Liver (tissue), 8 donors: ENCODE measurements at regions not wholly inside any gene's neighbourhood (a gene's known extent, or its start where the extent isn't known, plus 50 kb on each side); places are given as distances from the start of the nearest gene placed in this dataset.

ENCODE experiments used
- DNase-seq: peaks from one replicate; pipeline ENCODE4 v3.0.0-alpha.2; 2017; ENCODE audit warnings: low spot score
- H3K27ac ChIP-seq, 2 donors: one replicate each; pipeline ENCODE4 v1.7.0; 2013; ENCODE audit warnings: inconsistent platforms in 2 of 2, low read length in 2 of 2, control low read depth in 1 of 2, low read depth in 1 of 2, mild to moderate bottlenecking in 1 of 2
- H3K27me3 ChIP-seq, 4 donors: one replicate each; pipeline versions ENCODE4 v1.6.1 to v1.7.0; 2013; ENCODE audit warnings: low read length in 3 of 4, inconsistent platforms in 1 of 4, mild to moderate bottlenecking in 1 of 4, moderate library complexity in 1 of 4; ENCODE audit not compliant: control insufficient read depth in 4 of 4, insufficient read depth in 4 of 4
- H3K36me3 ChIP-seq, 4 donors: one replicate each; pipeline versions ENCODE4 v1.6.1 to v1.7.0; 2013; ENCODE audit warnings: low read length in 3 of 4, mild to moderate bottlenecking in 3 of 4, low read depth in 1 of 4, moderate library complexity in 1 of 4; ENCODE audit not compliant: control insufficient read depth in 4 of 4, insufficient read depth in 3 of 4
- H3K4me1 ChIP-seq, 4 donors: one replicate each; pipeline versions ENCODE4 v1.6.1 to v1.7.0; 2013; ENCODE audit warnings: low read length in 3 of 4, mild to moderate bottlenecking in 3 of 4, moderate library complexity in 1 of 4; ENCODE audit not compliant: control insufficient read depth in 4 of 4, insufficient read depth in 4 of 4
- H3K4me3 ChIP-seq, 3 donors: one replicate each; pipeline versions ENCODE4 v1.6.1 to v1.7.0; 2013; ENCODE audit warnings: low read length in 3 of 3, control low read depth in 1 of 3, low read depth in 1 of 3, mild to moderate bottlenecking in 1 of 3
- H3K9ac ChIP-seq, 2 donors: one replicate each; pipeline ENCODE4 v1.7.0; 2013; ENCODE audit warnings: low read length in 2 of 2, mild to moderate bottlenecking in 2 of 2, moderate library complexity in 2 of 2, control low read depth in 1 of 2, low read depth in 1 of 2
- H3K9me3 ChIP-seq, 4 donors: one replicate each; pipeline versions ENCODE4 v1.6.1 to v1.7.0; 2013; ENCODE audit warnings: low read length in 3 of 4; ENCODE audit not compliant: control insufficient read depth in 4 of 4
- CTCF ChIP-seq: fragments of 150-350 bp; IDR thresholded peaks from 2 replicates; pipeline ENCODE4 v1.5.1; 2017; ENCODE audit warnings: improper control_type of control experiment, low read depth, low read length; ENCODE audit not compliant: missing input control
- EGR1 ChIP-seq, 2 donors: IDR thresholded peaks; 2 replicates each; pipeline ENCODE4 v1.6.1; 2016 to 2018; ENCODE audit warnings: antibody characterized with exemption in 2 of 2, low read depth in 2 of 2
- FOXA1 ChIP-seq: IDR thresholded peaks from 2 replicates; pipeline ENCODE4 v1.6.1; 2016; ENCODE audit warnings: antibody characterized with exemption
- FOXA2 ChIP-seq: IDR thresholded peaks from 2 replicates; pipeline ENCODE4 v1.6.1; 2016; ENCODE audit warnings: antibody characterized with exemption
- GABPA ChIP-seq, 2 donors: IDR thresholded peaks in 1 of 2; conservative IDR thresholded peaks in 1 of 2; 2 replicates each; pipeline ENCODE4 v1.6.1; 2016; ENCODE audit warnings: antibody characterized with exemption in 2 of 2, mild to moderate bottlenecking in 1 of 2, moderate library complexity in 1 of 2
- HNF4A ChIP-seq, 2 donors: conservative IDR thresholded peaks; 2 replicates each; pipeline ENCODE4 v1.6.1; 2016; ENCODE audit warnings: antibody characterized with exemption in 2 of 2, mild to moderate bottlenecking in 2 of 2
- HNF4G ChIP-seq: IDR thresholded peaks from 2 replicates; pipeline ENCODE4 v1.6.1; 2016; ENCODE audit warnings: antibody characterized with exemption
- JUND ChIP-seq, 2 donors: IDR thresholded peaks; 2 replicates each; pipeline ENCODE4 v1.6.1; 2016; ENCODE audit warnings: antibody characterized with exemption in 2 of 2
- MAX ChIP-seq: IDR thresholded peaks from 2 replicates; pipeline ENCODE4 v1.6.1; 2016; ENCODE audit warnings: antibody characterized with exemption
- NR2F2 ChIP-seq: IDR thresholded peaks from 2 replicates; pipeline ENCODE4 v1.6.1; 2016; ENCODE audit warnings: antibody characterized with exemption
- RAD21 ChIP-seq, 2 donors: IDR thresholded peaks; 2 replicates each; pipeline ENCODE4 v1.6.1; 2016; ENCODE audit warnings: antibody characterized with exemption in 2 of 2, mild to moderate bottlenecking in 2 of 2
- REST ChIP-seq: IDR thresholded peaks from 2 replicates; pipeline ENCODE4 v1.6.1; 2016; ENCODE audit warnings: antibody characterized with exemption, mild to moderate bottlenecking
- RXRA ChIP-seq, 2 donors: IDR thresholded peaks; 2 replicates each; pipeline ENCODE4 v1.6.1; 2017 to 2018; ENCODE audit warnings: antibody characterized with exemption in 2 of 2, mild to moderate bottlenecking in 1 of 2
- SP1 ChIP-seq: IDR thresholded peaks from 2 replicates; pipeline ENCODE4 v1.6.1; 2018; ENCODE audit warnings: antibody characterized with exemption, mild to moderate bottlenecking
- TAF1 ChIP-seq: conservative IDR thresholded peaks from 2 replicates; pipeline ENCODE4 v1.6.1; 2016; ENCODE audit warnings: antibody characterized with exemption, mild to moderate bottlenecking
- YY1 ChIP-seq: IDR thresholded peaks from 2 replicates; pipeline ENCODE4 v1.6.1; 2016; ENCODE audit warnings: antibody characterized with exemption, mild to moderate bottlenecking
- WGBS: extraction: QIAGEN DNeasy Blood & Tissue Kit; methylation state at CpG from one replicate; pipeline ENCODE4 v1.1.7; 2013; 5-methylcytosine and 5-hydroxymethylcytosine counted together
- TF ChIP-seq, protein P1 (sequence below): IDR thresholded peaks from 2 replicates; pipeline ENCODE4 v1.6.1; 2016; ENCODE audit warnings: antibody characterized with exemption
- TF ChIP-seq, protein P2 (sequence below): IDR thresholded peaks from 2 replicates; pipeline ENCODE4 v1.6.1; 2016; ENCODE audit warnings: antibody characterized with exemption
- donor health status: healthy.
- donor health status: healthy.
- donor health status: healthy.
- donor health status: healthy.
- donor health status: healthy.

DNA sequence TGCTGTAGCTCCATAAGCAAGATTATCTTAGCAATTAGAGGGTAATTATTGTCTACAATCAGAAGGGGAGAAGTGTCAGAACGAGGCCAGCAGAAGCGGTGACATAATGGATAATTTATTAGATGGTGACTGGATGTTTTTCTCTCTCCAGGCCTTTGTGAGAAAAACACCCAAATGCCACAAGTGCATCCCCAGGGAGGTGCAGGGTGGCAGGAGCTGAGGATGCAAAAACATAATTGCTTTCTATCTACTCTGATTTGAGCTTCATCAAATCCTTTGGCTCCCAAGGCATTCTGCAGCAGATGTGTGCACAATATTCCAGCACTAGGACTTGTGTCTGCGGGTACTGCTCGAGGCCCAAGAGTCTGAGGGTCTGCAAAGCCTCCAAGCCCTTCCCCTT is 220.1 kb upstream of the SERP2 start:
- 92% methylated on average over 4 of the region's 4 CpGs for WGBS
- Histone ChIP-seq H3K4me1 (peaks cover 0 to 9% (median 2%) of the 10 kb centered on the region in 4 donors), H3K27ac (no peak overlapping the region)

More for the DNA sequence above, 220.1 kb upstream of the SERP2 start:
- H3K27me3 ChIP-seq = no peaks in the 10 kb centered on the region
- no peak for DNase-seq
- H3K36me3 ChIP-seq = peaks cover 0 to 2% (median 0%) of the 10 kb centered on the region in 4 donors
- H3K4me3 ChIP-seq = no peak overlapping the region
- no peak for TF ChIP-seq NR2F2
- TF ChIP-seq CTCF = no peak
- no peak for TF ChIP-seq RXRA (IDR thresholded peaks at IDR 0.05)
- TF ChIP-seq FOXA1 = no peak
- no peak for TF ChIP-seq FOXA2
- no peak for TF ChIP-seq RAD21 (IDR thresholded peaks at IDR 0.05)
- no peak for TF ChIP-seq GABPA (IDR thresholded peaks at IDR 0.05 in 1 of 2, conservative IDR thresholded peaks at IDR 0.05 in 1 of 2)
- TF ChIP-seq JUND (IDR thresholded peaks at IDR 0.05) = no peak
- TF ChIP-seq, protein P1, sequence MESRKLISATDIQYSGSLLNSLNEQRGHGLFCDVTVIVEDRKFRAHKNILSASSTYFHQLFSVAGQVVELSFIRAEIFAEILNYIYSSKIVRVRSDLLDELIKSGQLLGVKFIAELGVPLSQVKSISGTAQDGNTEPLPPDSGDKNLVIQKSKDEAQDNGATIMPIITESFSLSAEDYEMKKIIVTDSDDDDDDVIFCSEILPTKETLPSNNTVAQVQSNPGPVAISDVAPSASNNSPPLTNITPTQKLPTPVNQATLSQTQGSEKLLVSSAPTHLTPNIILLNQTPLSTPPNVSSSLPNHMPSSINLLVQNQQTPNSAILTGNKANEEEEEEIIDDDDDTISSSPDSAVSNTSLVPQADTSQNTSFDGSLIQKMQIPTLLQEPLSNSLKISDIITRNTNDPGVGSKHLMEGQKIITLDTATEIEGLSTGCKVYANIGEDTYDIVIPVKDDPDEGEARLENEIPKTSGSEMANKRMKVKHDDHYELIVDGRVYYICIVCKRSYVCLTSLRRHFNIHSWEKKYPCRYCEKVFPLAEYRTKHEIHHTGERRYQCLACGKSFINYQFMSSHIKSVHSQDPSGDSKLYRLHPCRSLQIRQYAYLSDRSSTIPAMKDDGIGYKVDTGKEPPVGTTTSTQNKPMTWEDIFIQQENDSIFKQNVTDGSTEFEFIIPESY = no peak
- TF ChIP-seq EGR1 (IDR thresholded peaks at IDR 0.05; ENCODE audit: low read depth in 2 of 2) = no peak
- no peak for TF ChIP-seq HNF4A (conservative IDR thresholded peaks at IDR 0.05)
- TF ChIP-seq, protein P2, sequence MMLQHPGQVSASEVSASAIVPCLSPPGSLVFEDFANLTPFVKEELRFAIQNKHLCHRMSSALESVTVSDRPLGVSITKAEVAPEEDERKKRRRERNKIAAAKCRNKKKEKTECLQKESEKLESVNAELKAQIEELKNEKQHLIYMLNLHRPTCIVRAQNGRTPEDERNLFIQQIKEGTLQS = no peak
- no peak for TF ChIP-seq HNF4G
- no peak for TF ChIP-seq REST
- TF ChIP-seq SP1 = no peak
- no peak for TF ChIP-seq YY1
- TF ChIP-seq MAX = no peak
- no peak for TF ChIP-seq TAF1
- no peaks in the 10 kb centered on the region for H3K9me3 ChIP-seq
- H3K9ac ChIP-seq = no peak overlapping the region
